Erythroblast (primary cell): ENCODE measurements at regions not wholly inside any gene's neighbourhood (a gene's known extent, or its start where the extent isn't known, plus 50 kb on each side); places are given as distances from the start of the nearest gene placed in this dataset.
"Not testable (repeated sequence)": the region's sequence is repeated elsewhere in the genome, so short reads cannot be mapped to it uniquely, and the experiment has no call there.

ENCODE experiments used
- GATA1 ChIP-seq: IDR thresholded peaks from 2 replicates; pipeline ENCODE4 v1.6.1; 2011; ENCODE audit warnings: low read depth, mild to moderate bottlenecking, control low read depth, low read length, moderate library complexity
- POLR2A ChIP-seq: IDR thresholded peaks from 2 replicates; pipeline ENCODE4 v1.6.1; 2011; ENCODE audit warnings: mild to moderate bottlenecking, low read length

GRCh38 chr1:81720256-81720655 lies 80.5 kb upstream of the ADGRL2 start:
- not testable (repeated sequence) for TF ChIP-seq POLR2A, GATA1
